ENCODE measurements at regions not wholly inside any gene's neighbourhood (a gene's known extent, or its start where the extent isn't known, plus 50 kb on each side); places are given as distances from the start of the nearest gene placed in this dataset.

GRCh38 chr6:1502041-1502440, 107.7 kb upstream of the FOXC1 start:
- Histone ChIP-seq H3K4me3 (no peak overlapping the region), H3K27ac (no peak overlapping the region)
- no peak for DNase-seq (ENCODE audit: low spot score)
- TF ChIP-seq, protein P1, sequence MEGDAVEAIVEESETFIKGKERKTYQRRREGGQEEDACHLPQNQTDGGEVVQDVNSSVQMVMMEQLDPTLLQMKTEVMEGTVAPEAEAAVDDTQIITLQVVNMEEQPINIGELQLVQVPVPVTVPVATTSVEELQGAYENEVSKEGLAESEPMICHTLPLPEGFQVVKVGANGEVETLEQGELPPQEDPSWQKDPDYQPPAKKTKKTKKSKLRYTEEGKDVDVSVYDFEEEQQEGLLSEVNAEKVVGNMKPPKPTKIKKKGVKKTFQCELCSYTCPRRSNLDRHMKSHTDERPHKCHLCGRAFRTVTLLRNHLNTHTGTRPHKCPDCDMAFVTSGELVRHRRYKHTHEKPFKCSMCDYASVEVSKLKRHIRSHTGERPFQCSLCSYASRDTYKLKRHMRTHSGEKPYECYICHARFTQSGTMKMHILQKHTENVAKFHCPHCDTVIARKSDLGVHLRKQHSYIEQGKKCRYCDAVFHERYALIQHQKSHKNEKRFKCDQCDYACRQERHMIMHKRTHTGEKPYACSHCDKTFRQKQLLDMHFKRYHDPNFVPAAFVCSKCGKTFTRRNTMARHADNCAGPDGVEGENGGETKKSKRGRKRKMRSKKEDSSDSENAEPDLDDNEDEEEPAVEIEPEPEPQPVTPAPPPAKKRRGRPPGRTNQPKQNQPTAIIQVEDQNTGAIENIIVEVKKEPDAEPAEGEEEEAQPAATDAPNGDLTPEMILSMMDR (IDR thresholded peaks at IDR 0.05) = no peak

- Histone ChIP-seq H3K4me3 (no peak overlapping the region), H3K27ac (no peak overlapping the region)
- no peak for DNase-seq (ENCODE audit: low spot score)
- TF ChIP-seq, protein P1 (IDR thresholded peaks at IDR 0.05) = no peak
Observed at GRCh38 chr6:1503811-1504210, 105.9 kb upstream of the FOXC1 start.

- TF ChIP-seq, protein P1 (IDR thresholded peaks at IDR 0.05) = no peak
- no peak overlapping the region for H3K27ac ChIP-seq
- no peak overlapping the region for H3K4me3 ChIP-seq
- DNase-seq (ENCODE audit: low spot score) = no peak
Observed at GRCh38 chr6:1504465-1504864, 105.2 kb upstream of the FOXC1 start.

DNA sequence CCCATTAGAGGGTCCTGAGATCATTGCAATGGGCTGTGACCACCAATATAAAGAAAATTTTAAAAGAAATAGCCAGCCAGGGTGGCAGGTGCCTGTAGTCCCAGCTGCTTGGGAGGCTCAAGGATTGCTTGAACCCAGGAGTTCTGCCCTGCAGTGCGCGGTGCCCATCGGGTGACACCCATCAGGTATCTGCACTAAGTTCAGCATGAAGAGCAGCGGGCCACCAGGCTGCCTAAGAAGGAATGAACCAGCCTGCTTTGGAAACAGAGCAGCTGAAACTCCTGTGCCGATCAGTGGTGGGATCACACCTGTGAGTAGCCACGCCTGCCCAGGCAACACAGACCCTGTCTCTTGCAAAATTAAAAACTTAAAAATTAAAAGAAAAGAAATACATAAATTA, 102.5 kb upstream of the FOXC1 start:
- no peak overlapping the region for H3K27ac ChIP-seq
- DNase-seq (ENCODE audit: low spot score) = no peak
- TF ChIP-seq, protein P1 (IDR thresholded peaks at IDR 0.05) = no peak
- H3K4me3 ChIP-seq = no peak overlapping the region

- no peak for DNase-seq (ENCODE audit: low spot score)
- TF ChIP-seq, protein P1 (IDR thresholded peaks at IDR 0.05) = no peak
- Histone ChIP-seq H3K27ac (no peak overlapping the region), H3K4me3 (no peak overlapping the region)
Observed at GRCh38 chr6:1509241-1509640, 100.5 kb upstream of the FOXC1 start.

DNA sequence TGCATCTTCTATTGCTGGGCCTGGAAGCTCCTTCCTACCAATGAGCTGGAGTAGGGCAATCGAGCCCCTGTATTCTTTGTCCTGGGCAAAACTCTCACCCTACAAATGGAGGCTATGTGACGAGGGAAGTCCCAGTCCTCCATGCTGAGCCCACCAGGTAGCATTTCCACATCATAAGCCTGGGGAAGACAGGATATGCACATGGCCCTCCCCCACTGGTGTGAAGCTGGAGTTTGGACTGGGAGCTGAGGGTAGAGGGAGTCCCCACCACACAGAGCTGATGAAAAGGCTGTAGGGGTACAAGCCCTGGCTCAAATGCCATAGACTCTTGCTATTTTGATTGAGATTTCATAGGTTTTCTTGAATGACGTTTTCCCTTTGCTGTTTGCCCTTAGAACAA, 99.5 kb upstream of the FOXC1 start:
- no peak overlapping the region for H3K4me3 ChIP-seq
- H3K27ac ChIP-seq = no peak overlapping the region
- TF ChIP-seq, protein P1 (IDR thresholded peaks at IDR 0.05) = no peak
- DNase-seq (ENCODE audit: low spot score) = no peak

DNA sequence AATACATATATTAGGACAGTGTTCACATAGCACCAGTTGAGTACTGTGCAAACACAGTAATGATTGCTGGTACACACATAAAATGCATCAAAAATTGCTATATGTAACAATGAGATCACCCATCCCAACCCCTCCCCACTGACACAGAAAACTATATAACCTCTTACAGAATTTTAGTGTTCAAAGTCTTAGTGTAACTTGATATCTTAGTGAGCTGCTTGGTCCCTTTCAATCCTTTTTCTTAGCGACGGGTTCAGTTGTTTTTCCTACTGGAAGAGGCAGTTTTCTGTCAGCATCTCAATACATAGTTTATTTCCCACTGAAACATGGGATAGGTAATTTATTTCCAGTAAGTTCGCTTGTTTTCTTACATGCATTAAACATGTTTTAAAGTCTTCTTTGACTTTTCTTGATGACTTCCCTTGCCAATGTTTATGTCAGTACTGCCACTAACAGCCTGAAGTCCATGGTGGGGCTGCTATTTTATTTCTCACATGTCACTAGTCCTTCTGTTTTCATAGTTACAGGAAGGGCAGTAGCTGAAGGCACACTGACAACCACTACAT, 96.4 kb upstream of the FOXC1 start:
- no peak for DNase-seq (ENCODE audit: low spot score)
- TF ChIP-seq, protein P1 (IDR thresholded peaks at IDR 0.05) = no peak
- Histone ChIP-seq H3K4me3 (no peak overlapping the region), H3K27ac (no peak overlapping the region)

Measured in coronary artery (tissue), 2 donors.